Esophagus muscularis mucosa (tissue), 4 donors: ENCODE measurements at regions not wholly inside any gene's neighbourhood (a gene's known extent, or its start where the extent isn't known, plus 50 kb on each side); places are given as distances from the start of the nearest gene placed in this dataset.

ENCODE experiments used
- DNase-seq: peaks from one replicate; pipeline ENCODE4 v3.0.0-alpha.2; 2017; ENCODE audit errors: extremely low spot score
- H3K27ac ChIP-seq, 4 donors: fragments of 200-600 bp; sonication (generic); replicated peaks in 1 of 4; 1 replicate in 3 of 4; 2 replicates in 1 of 4; pipeline ENCODE4 v1.5.1; 2016 to 2019; ENCODE audit warnings: mild to moderate bottlenecking in 1 of 4
- H3K27me3 ChIP-seq, 4 donors: fragments of 200-600 bp; sonication (generic); one replicate each; pipeline versions ENCODE4 v1.5.1 to v1.6.0; 2016 to 2019
- H3K36me3 ChIP-seq, 4 donors: fragments of 200-600 bp; sonication (generic); one replicate each; pipeline ENCODE4 v1.5.1; 2016 to 2019
- H3K4me1 ChIP-seq, 4 donors: fragments of 200-600 bp; sonication (generic); one replicate each; pipeline ENCODE4 v1.5.1; 2016 to 2019
- H3K4me3 ChIP-seq, 4 donors: fragments of 200-600 bp; sonication (generic); 1 replicate in 2 of 4; 2 replicates in 2 of 4; pipeline ENCODE4 v1.5.1; 2016 to 2019; ENCODE audit warnings: mild to moderate bottlenecking in 4 of 4, moderate library complexity in 1 of 4
- H3K9me3 ChIP-seq, 4 donors: fragments of 200-600 bp; sonication (generic); 1 replicate in 3 of 4; 2 replicates in 1 of 4; pipeline ENCODE4 v1.5.1; 2016 to 2019
- CTCF ChIP-seq, 3 experiments: fragments of 200-600 bp in 2 of 3; fragments of 450-650 bp in 1 of 3; sonication (generic) in 2 of 3; IDR thresholded peaks; one replicate each; pipeline ENCODE4 v1.5.1; 2017 to 2019; ENCODE audit warnings: antibody characterized with exemption in 3 of 3, mild to moderate bottlenecking in 2 of 3, moderate library complexity in 1 of 3
- EP300 ChIP-seq: sonication (generic); formaldehyde crosslinking; IDR thresholded peaks from one replicate; pipeline ENCODE4 v1.6.1; 2017; ENCODE audit warnings: antibody characterized with exemption
- POLR2A ChIP-seq: fragments of 450-650 bp; IDR thresholded peaks from one replicate; pipeline ENCODE4 v1.6.1; 2017; ENCODE audit warnings: antibody characterized with exemption, moderate library complexity, mild to moderate bottlenecking, low read depth
- POLR2AphosphoS5 ChIP-seq, 2 donors: sonication (generic); formaldehyde crosslinking; IDR thresholded peaks; one replicate each; pipeline ENCODE4 v1.6.1; 2017; ENCODE audit warnings: antibody characterized with exemption in 2 of 2
- WGBS: methylation state at CpG from one replicate; pipeline ENCODE4 v1.1.5; 2018; 5-methylcytosine and 5-hydroxymethylcytosine counted together
- intact Hi-C: fragments of 100-400 bp; cut with DNase I; formaldehyde crosslinking; loops from one replicate; pipeline ENCODE4 v1.15.1; 2023

- TF ChIP-seq EP300, result no peak
- TF ChIP-seq POLR2AphosphoS5 (IDR thresholded peaks at IDR 0.05), result no peak
- no peak for TF ChIP-seq POLR2A
- no peak for TF ChIP-seq CTCF (IDR thresholded peaks at IDR 0.05)
- no peaks in the 10 kb centered on the region for H3K27me3 ChIP-seq
- intact Hi-C loops, result no loop called here
- H3K4me1 ChIP-seq, result no peaks in the 10 kb centered on the region
- WGBS, result 100% methylated on average over 2 of the region's 2 CpGs
- H3K36me3 ChIP-seq, result no peaks in the 10 kb centered on the region
- H3K4me3 ChIP-seq, result no peak overlapping the region
- DNase-seq, result no peak
- no peaks in the 10 kb centered on the region for H3K9me3 ChIP-seq
- H3K27ac ChIP-seq, result no peak overlapping the region
These were observed 962.8 kb downstream of the CDH11 start for GRCh38 chr16:64158941-64159588.

- Histone ChIP-seq H3K27ac (no peak overlapping the region), H3K9me3 (no peaks in the 10 kb centered on the region), H3K27me3 (no peaks in the 10 kb centered on the region), H3K4me1 (no peaks in the 10 kb centered on the region), H3K36me3 (no peaks in the 10 kb centered on the region), H3K4me3 (no peak overlapping the region)
- intact Hi-C loops, result no loop called here
- no peak for DNase-seq
- TF ChIP-seq POLR2AphosphoS5 (IDR thresholded peaks at IDR 0.05) (no peak), POLR2A (no peak), CTCF (IDR thresholded peaks at IDR 0.05) (no peak), EP300 (no peak)
- 92% methylated on average over 3 of the region's 3 CpGs for WGBS
These were observed 968.1 kb downstream of the CDH11 start for GRCh38 chr16:64153718-64154117.

- intact Hi-C loops, result no loop called here
- Histone ChIP-seq H3K27me3 (no peaks in the 10 kb centered on the region), H3K27ac (no peak overlapping the region), H3K4me1 (no peaks in the 10 kb centered on the region), H3K4me3 (no peak overlapping the region), H3K9me3 (no peaks in the 10 kb centered on the region), H3K36me3 (no peaks in the 10 kb centered on the region)
- no peak for TF ChIP-seq CTCF (IDR thresholded peaks at IDR 0.05)
- no peak for TF ChIP-seq POLR2A
- no peak for TF ChIP-seq EP300
- TF ChIP-seq POLR2AphosphoS5 (IDR thresholded peaks at IDR 0.05), result no peak
- whole genome bisulfite sequencing, result 93% methylated on average over 5 of the region's 5 CpGs
- DNase-seq, result no peak
These were observed 969.7 kb downstream of the CDH11 start for GRCh38 chr16:64151990-64152767.

GRCh38 chr16:64150193-64150592 lies 971.7 kb downstream of the CDH11 start:
- Histone ChIP-seq H3K4me1 (no peaks in the 10 kb centered on the region), H3K27me3 (no peaks in the 10 kb centered on the region), H3K27ac (no peak overlapping the region), H3K36me3 (no peaks in the 10 kb centered on the region), H3K4me3 (no peak overlapping the region), H3K9me3 (no peaks in the 10 kb centered on the region)
- 45% methylated on average over 3 of the region's 3 CpGs for WGBS
- TF ChIP-seq POLR2A (no peak), CTCF (IDR thresholded peaks at IDR 0.05) (no peak), POLR2AphosphoS5 (IDR thresholded peaks at IDR 0.05) (no peak), EP300 (no peak)
- no peak for DNase-seq
- intact Hi-C loops, result no loop called here
